GM23338 (cell line): ENCODE measurements at regions not wholly inside any gene's neighbourhood (a gene's known extent, or its start where the extent isn't known, plus 50 kb on each side); places are given as distances from the start of the nearest gene placed in this dataset.
A peak's percentile ranks its signal among the peaks of the same experiment; 100 is the strongest.

Experiments
- ATAC-seq: fragments of 200-7000 bp; cut with Tn5 transposase; 3 replicates; pipeline ENCODE4 v1.9.1; 2020
- DNase-seq: peaks from one replicate; pipeline ENCODE4 v3.0.0-alpha.2; 2015; ENCODE audit warnings: low spot score
- H2AFZ ChIP-seq: fragments of 200-600 bp; sonication (generic); 2 replicates; pipeline ENCODE4 v1.8.0; 2016; ENCODE audit warnings: antibody characterized with exemption, mild to moderate bottlenecking, moderate library complexity
- H3F3A ChIP-seq: fragments of 200-600 bp; sonication (generic); replicated peaks from 2 replicates; pipeline ENCODE4 v1.8.0; 2017; ENCODE audit warnings: antibody characterized with exemption, mixed run types, low read depth
- H3K27ac ChIP-seq: fragments of 200-600 bp; sonication (generic); 2 replicates; pipeline ENCODE4 v1.6.1; 2016; ENCODE audit warnings: low read depth
- H3K27me3 ChIP-seq: fragments of 200-600 bp; sonication (generic); 2 replicates; pipeline ENCODE4 v1.8.0; 2016; ENCODE audit warnings: mild to moderate bottlenecking, mixed run types, moderate library complexity; ENCODE audit not compliant: insufficient read depth
- H3K36me3 ChIP-seq: fragments of 200-600 bp; sonication (generic); 2 replicates; pipeline ENCODE4 v1.8.0; 2016; ENCODE audit warnings: mild to moderate bottlenecking; ENCODE audit not compliant: insufficient read depth
- H3K4me1 ChIP-seq: fragments of 200-600 bp; sonication (generic); 2 replicates; pipeline ENCODE4 v1.8.0; 2016; ENCODE audit warnings: mild to moderate bottlenecking, moderate library complexity; ENCODE audit not compliant: insufficient read depth
- H3K4me2 ChIP-seq: fragments of 200-600 bp; sonication (generic); 2 replicates; pipeline ENCODE4 v1.7.1; 2017; ENCODE audit warnings: mixed run types
- H3K4me3 ChIP-seq: fragments of 200-600 bp; sonication (generic); 2 replicates; pipeline ENCODE4 v1.6.1; 2016; ENCODE audit warnings: mixed run types
- H3K79me2 ChIP-seq: fragments of 200-600 bp; sonication (generic); replicated peaks from 2 replicates; pipeline ENCODE4 v1.8.0; 2017; ENCODE audit warnings: mild to moderate bottlenecking; ENCODE audit not compliant: insufficient read depth
- H3K9me2 ChIP-seq: fragments of 200-600 bp; sonication (generic); 2 replicates; pipeline ENCODE4 v1.8.0; 2017; ENCODE audit not compliant: insufficient read depth
- H4K20me1 ChIP-seq: fragments of 200-600 bp; sonication (generic); replicated peaks from 2 replicates; pipeline ENCODE4 v1.8.0; 2017; ENCODE audit warnings: mild to moderate bottlenecking; ENCODE audit not compliant: insufficient read depth
- H3K27ac Mint-ChIP-seq: 2 replicates; pipeline ENCODE4 v1.8.0; 2020; ENCODE audit warnings: inconsistent platforms, mild to moderate bottlenecking, moderate library complexity, mixed read lengths
- H3K27me3 Mint-ChIP-seq: 3 replicates; pipeline ENCODE4 v1.8.0; 2022; ENCODE audit warnings: low read depth, mild to moderate bottlenecking, moderate library complexity, mixed read lengths, inconsistent platforms; ENCODE audit not compliant: insufficient read depth, poor library complexity
- H3K36me3 Mint-ChIP-seq: 3 replicates; pipeline ENCODE4 v1.8.0; 2021; ENCODE audit warnings: low read depth, mild to moderate bottlenecking, inconsistent platforms, moderate library complexity, mixed read lengths
- H3K4me1 Mint-ChIP-seq: 3 replicates; pipeline ENCODE4 v1.8.0; 2020; ENCODE audit warnings: mild to moderate bottlenecking, inconsistent platforms, mixed read lengths
- H3K4me3 Mint-ChIP-seq: 3 replicates; pipeline ENCODE4 v1.8.0; 2021; ENCODE audit warnings: moderate library complexity, mild to moderate bottlenecking, inconsistent platforms, mixed read lengths
- H3K9me3 Mint-ChIP-seq: 3 replicates; pipeline ENCODE4 v1.8.0; 2020; ENCODE audit warnings: moderate library complexity, mild to moderate bottlenecking, inconsistent platforms, mixed read lengths
- CTCF ChIP-seq, 2 experiments: fragments of 200-600 bp in 1 of 2; sonication (generic) in 1 of 2; conservative IDR thresholded peaks; 2 replicates each; pipeline versions ENCODE4 v1.5.1 to v1.6.1; 2016 to 2017; ENCODE audit warnings: antibody characterized with exemption in 2 of 2, low read depth in 2 of 2, mild to moderate bottlenecking in 2 of 2, moderate library complexity in 1 of 2
- ETS1 ChIP-seq: IDR thresholded peaks from 2 replicates; pipeline ENCODE4 v1.6.1; 2016; ENCODE audit warnings: antibody characterized with exemption
- JUNB ChIP-seq: IDR thresholded peaks from one replicate; pipeline ENCODE4 v1.6.1; 2016; ENCODE audit warnings: antibody characterized with exemption; ENCODE audit not compliant: unreplicated experiment
- REST ChIP-seq: IDR thresholded peaks from one replicate; pipeline ENCODE4 v1.6.1; 2018; ENCODE audit warnings: antibody characterized with exemption; ENCODE audit not compliant: unreplicated experiment
- ZNF114 ChIP-seq: fragments of 250-450 bp; sonication (Bioruptor Pico); IDR thresholded peaks from 2 replicates; pipeline ENCODE4 v1.5.0; 2020; ENCODE audit warnings: mild to moderate bottlenecking, moderate library complexity
- ZNF462 ChIP-seq: fragments of 250-450 bp; sonication (Bioruptor Pico); IDR thresholded peaks from 2 replicates; pipeline ENCODE4 v1.5.0; 2020; ENCODE audit warnings: mild to moderate bottlenecking, moderate library complexity

GRCh38 chr2:238642973-238643372, 204.9 kb upstream of the TWIST2 start:
- no peak overlapping the region for H2AFZ ChIP-seq
- H3K9me2 ChIP-seq = no peaks in the 10 kb centered on the region
- no peak overlapping the region for H3K4me3 ChIP-seq
- no peaks in the 10 kb centered on the region for H3K36me3 Mint-ChIP-seq
- H4K20me1 ChIP-seq = no peaks in the 10 kb centered on the region
- no peak overlapping the region for H3K27ac Mint-ChIP-seq
- H3K4me1 Mint-ChIP-seq = no peaks in the 10 kb centered on the region
- no peak overlapping the region for H3K4me3 Mint-ChIP-seq
- 0 out of 4 replicates have a peak, but pooled peaks of 1 of the 2 experiments have one; percentile 16 for TF ChIP-seq CTCF (conservative IDR thresholded peaks at IDR 0.05; ENCODE audit: low read depth in 2 of 2)
- no peak for TF ChIP-seq JUNB
- H3K36me3 ChIP-seq = no peaks in the 10 kb centered on the region
- H3K4me1 ChIP-seq = no peaks in the 10 kb centered on the region
- no peak overlapping the region for H3K27ac ChIP-seq
- DNase-seq = no peak
- H3F3A ChIP-seq = no peaks in the 10 kb centered on the region
- no peaks in the 10 kb centered on the region for H3K27me3 ChIP-seq
- no peak for ATAC-seq
- H3K4me2 ChIP-seq = no peak overlapping the region
- H3K9me3 Mint-ChIP-seq = no peaks in the 10 kb centered on the region
- no peaks in the 10 kb centered on the region for H3K79me2 ChIP-seq
- H3K27me3 Mint-ChIP-seq = peaks cover 1% of the 10 kb centered on the region

GRCh38 chr2:238643400-238643907, 204.4 kb upstream of the TWIST2 start:
- H3K27ac ChIP-seq = no peak overlapping the region
- no peaks in the 10 kb centered on the region for H3K9me2 ChIP-seq
- H3F3A ChIP-seq = no peaks in the 10 kb centered on the region
- no peaks in the 10 kb centered on the region for H3K9me3 Mint-ChIP-seq
- no peaks in the 10 kb centered on the region for H3K27me3 ChIP-seq
- no peaks in the 10 kb centered on the region for H3K79me2 ChIP-seq
- no peaks in the 10 kb centered on the region for H3K36me3 ChIP-seq
- no peaks in the 10 kb centered on the region for H4K20me1 ChIP-seq
- no peak for DNase-seq
- ATAC-seq = no peak
- no peak overlapping the region for H3K4me2 ChIP-seq
- H3K4me3 ChIP-seq = no peak overlapping the region
- H3K4me1 Mint-ChIP-seq = no peaks in the 10 kb centered on the region
- no peaks in the 10 kb centered on the region for H3K4me1 ChIP-seq
- peaks cover 1% of the 10 kb centered on the region for H3K27me3 Mint-ChIP-seq
- H2AFZ ChIP-seq = no peak overlapping the region
- H3K27ac Mint-ChIP-seq = no peak overlapping the region
- no peaks in the 10 kb centered on the region for H3K36me3 Mint-ChIP-seq
- no peak overlapping the region for H3K4me3 Mint-ChIP-seq
- TF ChIP-seq CTCF (conservative IDR thresholded peaks at IDR 0.05; ENCODE audit: low read depth in 2 of 2) = no peak
- no peak for TF ChIP-seq ZNF114 (CRISPR knock-in tag)
- no peak for TF ChIP-seq REST
- no peak for TF ChIP-seq ZNF462 (CRISPR knock-in tag)
- no peak for TF ChIP-seq ETS1
